Trophoblast cell (in vitro differentiated cells and primary cell): ENCODE measurements at regions not wholly inside any gene's neighbourhood (a gene's known extent, or its start where the extent isn't known, plus 50 kb on each side); places are given as distances from the start of the nearest gene placed in this dataset.
A peak's percentile ranks its signal among the peaks of the same experiment; 100 is the strongest.

Experiments used
- DNase-seq, 2 donors: peaks; one replicate each; pipeline ENCODE4 v3.0.0-alpha.2; 2016
- H2AFZ ChIP-seq: 2 replicates; pipeline ENCODE4 v1.6.1; 2013; ENCODE audit warnings: low read length, moderate library complexity, mild to moderate bottlenecking; ENCODE audit not compliant: insufficient read depth, poor library complexity
- H2AK5ac ChIP-seq: 2 replicates; pipeline ENCODE4 v1.6.1; 2013; ENCODE audit warnings: mild to moderate bottlenecking, low read length
- H2BK120ac ChIP-seq: 2 replicates; pipeline ENCODE4 v1.6.1; 2013; ENCODE audit warnings: low read length, mild to moderate bottlenecking, moderate library complexity; ENCODE audit not compliant: insufficient read depth, poor library complexity
- H2BK12ac ChIP-seq: 2 replicates; pipeline ENCODE4 v1.6.1; 2013; ENCODE audit warnings: mild to moderate bottlenecking, low read length, moderate library complexity
- H2BK5ac ChIP-seq: 2 replicates; pipeline ENCODE4 v1.6.1; 2013; ENCODE audit warnings: low read length, low read depth, moderate library complexity, mild to moderate bottlenecking; ENCODE audit not compliant: poor library complexity
- H3K14ac ChIP-seq: 2 replicates; pipeline ENCODE4 v1.6.1; 2013; ENCODE audit warnings: mild to moderate bottlenecking, low read length
- H3K18ac ChIP-seq: 2 replicates; pipeline ENCODE4 v1.6.1; 2013; ENCODE audit warnings: mild to moderate bottlenecking, low read length
- H3K23ac ChIP-seq: 2 replicates; pipeline ENCODE4 v1.6.1; 2013; ENCODE audit warnings: low read length
- H3K27ac ChIP-seq: 2 replicates; pipeline ENCODE4 v1.5.1; 2013; ENCODE audit warnings: low read depth, mild to moderate bottlenecking, inconsistent platforms, low read length, moderate library complexity
- H3K27me3 ChIP-seq: 2 replicates; pipeline ENCODE4 v1.6.1; 2013; ENCODE audit warnings: inconsistent platforms, mild to moderate bottlenecking, low read length, moderate library complexity; ENCODE audit not compliant: insufficient read depth
- H3K36me3 ChIP-seq, 2 experiments: 1 replicate in 1 of 2; 2 replicates in 1 of 2; pipeline ENCODE4 v1.6.1; 2013; ENCODE audit warnings: low read length in 2 of 2, mild to moderate bottlenecking in 2 of 2, moderate library complexity in 1 of 2; ENCODE audit not compliant: insufficient read depth in 2 of 2, control insufficient read depth in 1 of 2
- H3K4ac ChIP-seq: 2 replicates; pipeline ENCODE4 v1.6.1; 2013; ENCODE audit warnings: low read depth, mild to moderate bottlenecking, low read length, moderate library complexity
- H3K4me1 ChIP-seq, 2 experiments: 1 replicate in 1 of 2; 2 replicates in 1 of 2; pipeline ENCODE4 v1.6.1; 2013; ENCODE audit warnings: low read length in 2 of 2, mild to moderate bottlenecking in 2 of 2, moderate library complexity in 1 of 2; ENCODE audit not compliant: insufficient read depth in 2 of 2, control insufficient read depth in 1 of 2
- H3K4me2 ChIP-seq: 2 replicates; pipeline ENCODE4 v1.6.1; 2013; ENCODE audit warnings: inconsistent platforms, mild to moderate bottlenecking, low read length, moderate library complexity
- H3K4me3 ChIP-seq: 2 replicates; pipeline ENCODE4 v1.5.1; 2013; ENCODE audit warnings: mild to moderate bottlenecking, low read depth, low read length, inconsistent platforms
- H3K79me1 ChIP-seq: one replicate; pipeline ENCODE4 v1.6.1; 2013; ENCODE audit warnings: low read length
- H3K79me2 ChIP-seq: 2 replicates; pipeline ENCODE4 v1.6.1; 2013; ENCODE audit warnings: low read length, mild to moderate bottlenecking; ENCODE audit not compliant: control insufficient read depth, insufficient read depth, poor library complexity
- H3K9ac ChIP-seq: 2 replicates; pipeline ENCODE4 v1.6.1; 2013; ENCODE audit warnings: mild to moderate bottlenecking, low read length
- H3K9me3 ChIP-seq: 2 replicates; pipeline ENCODE4 v1.6.1; 2013; ENCODE audit warnings: low read depth, mild to moderate bottlenecking, control low read depth, inconsistent platforms, low read length; ENCODE audit not compliant: insufficient read depth
- H4K12ac ChIP-seq: 2 replicates; pipeline ENCODE4 v1.6.1; 2013; ENCODE audit warnings: low read depth, mild to moderate bottlenecking, low read length, moderate library complexity
- H4K8ac ChIP-seq: 2 replicates; pipeline ENCODE4 v1.6.1; 2013; ENCODE audit warnings: low read depth, mild to moderate bottlenecking, low read length, moderate library complexity
- H4K91ac ChIP-seq: one replicate; pipeline ENCODE4 v1.6.1; 2013; ENCODE audit warnings: low read depth, mild to moderate bottlenecking, low read length, moderate library complexity
- WGBS: extraction: QIAGEN DNeasy Blood & Tissue Kit; methylation state at CpG from one replicate; pipeline ENCODE4 v1.1.7; 2013; ENCODE audit warnings: missing lambda C conversion rate; ENCODE audit not compliant: insufficient read length, insufficient coverage; ENCODE audit errors: extremely low coverage; 5-methylcytosine and 5-hydroxymethylcytosine counted together

- Histone ChIP-seq H3K9ac (no peak overlapping the region), H3K27ac (no peak overlapping the region), H4K91ac (no peak overlapping the region), H2AFZ (no peak overlapping the region), H3K27me3 (no peaks in the 10 kb centered on the region), H3K4me3 (no peak overlapping the region), H2BK120ac (no peak overlapping the region), H3K9me3 (no peaks in the 10 kb centered on the region), H2AK5ac (no peak overlapping the region), H3K36me3 (no peaks in the 10 kb centered on the region), H3K14ac (no peak overlapping the region), H3K4me2 (no peak overlapping the region), H3K18ac (no peak overlapping the region), H2BK12ac (no peak overlapping the region), H3K4me1 (no peaks in the 10 kb centered on the region), H4K12ac (no peak overlapping the region), H3K79me1 (no peaks in the 10 kb centered on the region), H4K8ac (no peak overlapping the region), H3K23ac (no peak overlapping the region), H3K4ac (no peak overlapping the region), H3K79me2 (no peaks in the 10 kb centered on the region), H2BK5ac (no peak overlapping the region)
- DNase-seq = no peak
- WGBS = no CpG with 5 or more reads among the region's 4 CpGs
Observed at GRCh38 chr5:135776457-135776856, 58.0 kb upstream of the SLC25A48 start.

DNA sequence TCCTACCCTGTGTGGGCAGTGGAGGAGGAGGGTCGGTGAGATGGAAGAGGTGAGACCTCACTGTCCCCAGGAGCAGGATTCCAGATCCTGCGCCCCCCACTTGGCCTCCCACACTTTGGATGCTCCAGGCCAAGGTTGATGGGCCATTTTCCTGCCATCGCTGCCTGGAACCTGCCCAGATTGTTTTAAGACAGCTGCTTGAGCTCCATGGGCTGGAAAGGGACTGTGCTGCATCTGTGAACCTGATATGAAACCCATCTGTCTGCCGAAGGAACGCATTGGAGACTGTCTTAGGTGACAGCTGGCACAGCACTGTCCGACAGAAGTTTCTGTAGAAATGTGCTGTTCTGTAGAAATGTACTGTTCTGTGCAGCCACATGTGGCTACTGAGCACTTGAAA is 72.7 kb upstream of the SLC25A48 start:
- Histone ChIP-seq H2AK5ac (no peak overlapping the region), H2BK12ac (no peak overlapping the region), H3K36me3 (no peaks in the 10 kb centered on the region), H4K91ac (no peak overlapping the region), H3K14ac (no peak overlapping the region), H3K79me1 (no peaks in the 10 kb centered on the region), H3K27me3 (no peaks in the 10 kb centered on the region), H4K12ac (no peak overlapping the region), H3K23ac (no peak overlapping the region), H3K4me3 (no peak overlapping the region), H3K4me1 (no peaks in the 10 kb centered on the region), H3K9ac (no peak overlapping the region), H2AFZ (no peak overlapping the region), H3K4ac (no peak overlapping the region), H3K9me3 (peaks cover 2% of the 10 kb centered on the region), H4K8ac (no peak overlapping the region), H3K18ac (no peak overlapping the region), H3K4me2 (no peak overlapping the region), H2BK120ac (no peak overlapping the region), H3K27ac (no peak overlapping the region), H3K79me2 (no peaks in the 10 kb centered on the region), H2BK5ac (no peak overlapping the region)
- no peak for DNase-seq
- WGBS = no CpG with 5 or more reads among the region's 6 CpGs

GRCh38 chr5:135759149-135759784 is 75.2 kb upstream of the SLC25A48 start:
- Histone ChIP-seq H3K79me1 (no peaks in the 10 kb centered on the region), H3K23ac (no peak overlapping the region), H4K91ac (no peak overlapping the region)

DNA sequence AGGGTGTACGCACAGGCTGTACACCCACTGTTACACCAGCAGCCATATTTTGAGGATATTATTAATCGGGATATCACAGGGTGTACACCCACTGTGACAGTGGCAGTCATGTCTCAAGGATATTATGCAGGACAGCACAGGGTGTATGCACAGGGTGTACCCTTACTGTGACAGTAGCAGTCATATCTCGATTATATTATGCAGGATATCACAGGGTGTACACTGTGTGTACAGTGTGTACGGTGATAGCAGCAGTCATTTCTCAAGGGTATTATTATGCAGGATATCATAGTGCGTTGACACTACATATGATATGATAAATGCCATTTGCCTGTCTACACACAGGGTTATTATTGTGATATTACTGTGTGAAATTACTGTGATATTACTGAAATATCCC is 80.5 kb upstream of the SLC25A48 start:
- no peak overlapping the region for H2AFZ ChIP-seq
- no peak for DNase-seq
- H3K4me2 ChIP-seq = no peak overlapping the region
- H3K79me1 ChIP-seq = no peaks in the 10 kb centered on the region
- no peak overlapping the region for H2AK5ac ChIP-seq
- H3K4me1 ChIP-seq = no peaks in the 10 kb centered on the region
- H2BK120ac ChIP-seq = no peak overlapping the region
- H2BK12ac ChIP-seq = no peak overlapping the region
- H4K91ac ChIP-seq = no peak overlapping the region
- H3K23ac ChIP-seq = no peak overlapping the region
- no peak overlapping the region for H3K27ac ChIP-seq
- H3K36me3 ChIP-seq = no peaks in the 10 kb centered on the region
- H3K14ac ChIP-seq = no peak overlapping the region
- no peak overlapping the region for H4K12ac ChIP-seq
- no peak overlapping the region for H4K8ac ChIP-seq
- H3K9ac ChIP-seq = peak overlapping the region; percentile 25
- peaks cover 5% of the 10 kb centered on the region for H3K9me3 ChIP-seq
- H3K79me2 ChIP-seq = no peaks in the 10 kb centered on the region
- H3K27me3 ChIP-seq = no peaks in the 10 kb centered on the region
- H2BK5ac ChIP-seq = no peak overlapping the region
- no peak overlapping the region for H3K18ac ChIP-seq
- H3K4ac ChIP-seq = no peak overlapping the region
- no CpG with 5 or more reads among the region's 5 CpGs for WGBS
- no peak overlapping the region for H3K4me3 ChIP-seq

More at GRCh38 chr5:135759149-135759784, 75.2 kb upstream of the SLC25A48 start:
- H3K27me3 ChIP-seq = no peaks in the 10 kb centered on the region
- no peaks in the 10 kb centered on the region for H3K36me3 ChIP-seq
- no peak for DNase-seq
- no peak overlapping the region for H2AK5ac ChIP-seq
- no CpG with 5 or more reads among the region's 5 CpGs for WGBS
- no peak overlapping the region for H4K12ac ChIP-seq
- H3K9me3 ChIP-seq = peaks cover 2% of the 10 kb centered on the region
- no peak overlapping the region for H3K27ac ChIP-seq
- H2BK5ac ChIP-seq = no peak overlapping the region
- H3K4me3 ChIP-seq = no peak overlapping the region
- H2BK120ac ChIP-seq = no peak overlapping the region
- H2AFZ ChIP-seq = no peak overlapping the region
- no peak overlapping the region for H3K4me2 ChIP-seq
- no peak overlapping the region for H4K8ac ChIP-seq
- H3K4me1 ChIP-seq = no peaks in the 10 kb centered on the region
- no peak overlapping the region for H3K9ac ChIP-seq
- no peak overlapping the region for H3K14ac ChIP-seq
- no peak overlapping the region for H2BK12ac ChIP-seq
- no peak overlapping the region for H3K18ac ChIP-seq
- H3K4ac ChIP-seq = no peak overlapping the region
- H3K79me2 ChIP-seq = no peaks in the 10 kb centered on the region
